Nephron progenitor cell (in vitro differentiated cells): ENCODE measurements at regions not wholly inside any gene's neighbourhood (a gene's known extent, or its start where the extent isn't known, plus 50 kb on each side); places are given as distances from the start of the nearest gene placed in this dataset.

Experiments used
- DNase-seq: peaks from one replicate; pipeline ENCODE4 v3.0.0; 2021
- H3K27ac Mint-ChIP-seq: 2 replicates; pipeline ENCODE4 v1.8.0; 2021; ENCODE audit warnings: mild to moderate bottlenecking, moderate library complexity, mixed read lengths
- H3K27me3 Mint-ChIP-seq: 2 replicates; pipeline ENCODE4 v1.8.0; 2021; ENCODE audit warnings: mild to moderate bottlenecking, low read depth, mixed read lengths; ENCODE audit not compliant: poor library complexity
- H3K36me3 Mint-ChIP-seq: 2 replicates; pipeline ENCODE4 v1.8.0; 2021; ENCODE audit warnings: low read depth, mixed read lengths
- H3K4me1 Mint-ChIP-seq: 2 replicates; pipeline ENCODE4 v1.8.0; 2021; ENCODE audit warnings: mixed read lengths
- H3K4me3 Mint-ChIP-seq: 2 replicates; pipeline ENCODE4 v1.8.0; 2021; ENCODE audit warnings: mild to moderate bottlenecking, moderate library complexity, mixed read lengths
- H3K9me3 Mint-ChIP-seq: 2 replicates; pipeline ENCODE4 v1.8.0; 2021; ENCODE audit warnings: mild to moderate bottlenecking, moderate library complexity, mixed read lengths
- TF ChIP-seq, protein P1 (sequence below): fragments of 200-600 bp; sonication (generic); IDR thresholded peaks from 2 replicates; pipeline ENCODE4 v1.5.0; 2021; ENCODE audit warnings: antibody characterized with exemption

DNA sequence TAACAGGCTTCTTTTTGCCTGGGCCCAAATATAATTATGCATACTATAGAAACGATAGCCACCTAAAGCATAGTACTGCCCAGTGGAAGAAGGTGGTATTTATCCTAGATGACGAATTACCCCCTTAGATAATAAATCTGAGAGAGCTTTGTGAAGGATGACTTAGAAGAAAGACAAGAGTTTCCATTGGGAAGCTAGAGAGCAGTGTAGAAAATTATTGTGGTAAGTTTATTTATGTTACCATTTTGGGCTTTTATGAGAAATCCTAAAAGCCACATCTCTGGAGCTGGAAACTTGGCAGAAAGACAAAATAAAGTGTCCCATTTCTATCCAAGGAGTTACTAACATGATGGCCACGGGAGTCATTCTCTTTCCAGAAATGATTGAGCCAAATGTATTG is 172.0 kb upstream of the SEMA6A start:
- Mint-ChIP-seq H3K4me3 (no peak overlapping the region), H3K36me3 (no peaks in the 10 kb centered on the region), H3K9me3 (peaks cover 11% of the 10 kb centered on the region), H3K27ac (no peak overlapping the region), H3K4me1 (no peaks in the 10 kb centered on the region), H3K27me3 (no peaks in the 10 kb centered on the region)
- TF ChIP-seq, protein P1, sequence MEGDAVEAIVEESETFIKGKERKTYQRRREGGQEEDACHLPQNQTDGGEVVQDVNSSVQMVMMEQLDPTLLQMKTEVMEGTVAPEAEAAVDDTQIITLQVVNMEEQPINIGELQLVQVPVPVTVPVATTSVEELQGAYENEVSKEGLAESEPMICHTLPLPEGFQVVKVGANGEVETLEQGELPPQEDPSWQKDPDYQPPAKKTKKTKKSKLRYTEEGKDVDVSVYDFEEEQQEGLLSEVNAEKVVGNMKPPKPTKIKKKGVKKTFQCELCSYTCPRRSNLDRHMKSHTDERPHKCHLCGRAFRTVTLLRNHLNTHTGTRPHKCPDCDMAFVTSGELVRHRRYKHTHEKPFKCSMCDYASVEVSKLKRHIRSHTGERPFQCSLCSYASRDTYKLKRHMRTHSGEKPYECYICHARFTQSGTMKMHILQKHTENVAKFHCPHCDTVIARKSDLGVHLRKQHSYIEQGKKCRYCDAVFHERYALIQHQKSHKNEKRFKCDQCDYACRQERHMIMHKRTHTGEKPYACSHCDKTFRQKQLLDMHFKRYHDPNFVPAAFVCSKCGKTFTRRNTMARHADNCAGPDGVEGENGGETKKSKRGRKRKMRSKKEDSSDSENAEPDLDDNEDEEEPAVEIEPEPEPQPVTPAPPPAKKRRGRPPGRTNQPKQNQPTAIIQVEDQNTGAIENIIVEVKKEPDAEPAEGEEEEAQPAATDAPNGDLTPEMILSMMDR = no peak
- no peak for DNase-seq

GRCh38 chr5:116740771-116741170 is 166.1 kb upstream of the SEMA6A start:
- H3K4me1 Mint-ChIP-seq = peaks cover 21% of the 10 kb centered on the region
- H3K27ac Mint-ChIP-seq = no peak overlapping the region
- no peak for DNase-seq
- no peaks in the 10 kb centered on the region for H3K36me3 Mint-ChIP-seq
- TF ChIP-seq, protein P1 = no peak
- H3K9me3 Mint-ChIP-seq = peaks cover 11% of the 10 kb centered on the region
- H3K4me3 Mint-ChIP-seq = no peak overlapping the region
- H3K27me3 Mint-ChIP-seq = peaks cover 2% of the 10 kb centered on the region

GRCh38 chr5:116739571-116739970 is 164.9 kb upstream of the SEMA6A start:
- TF ChIP-seq, protein P1 = no peak
- Mint-ChIP-seq H3K36me3 (no peaks in the 10 kb centered on the region), H3K9me3 (peaks cover 11% of the 10 kb centered on the region), H3K27me3 (peaks cover 6% of the 10 kb centered on the region), H3K4me1 (peaks cover 26% of the 10 kb centered on the region), H3K4me3 (no peak overlapping the region), H3K27ac (no peak overlapping the region)
- no peak for DNase-seq

- Mint-ChIP-seq H3K27me3 (peaks cover 8% of the 10 kb centered on the region), H3K36me3 (no peaks in the 10 kb centered on the region), H3K4me3 (no peak overlapping the region), H3K4me1 (peaks cover 34% of the 10 kb centered on the region), H3K9me3 (peaks cover 4% of the 10 kb centered on the region), H3K27ac (no peak overlapping the region)
- no peak for DNase-seq
- TF ChIP-seq, protein P1 = no peak
Observed at GRCh38 chr5:116738615-116739261, 164.1 kb upstream of the SEMA6A start.

- DNase-seq = no peak
Observed at GRCh38 chr5:116738239-116738614, 163.6 kb upstream of the SEMA6A start.

More at GRCh38 chr5:116738239-116738614, 163.6 kb upstream of the SEMA6A start:
- TF ChIP-seq, protein P1 = no peak
- Mint-ChIP-seq H3K36me3 (no peaks in the 10 kb centered on the region), H3K27ac (no peak overlapping the region), H3K27me3 (peaks cover 13% of the 10 kb centered on the region), H3K4me1 (peaks cover 36% of the 10 kb centered on the region), H3K4me3 (no peak overlapping the region), H3K9me3 (no peaks in the 10 kb centered on the region)
